GM06990 (cell line): ENCODE measurements at regions not wholly inside any gene's neighbourhood (a gene's known extent, or its start where the extent isn't known, plus 50 kb on each side); places are given as distances from the start of the nearest gene placed in this dataset.
"Not testable (repeated sequence)": the region's sequence is repeated elsewhere in the genome, so short reads cannot be mapped to it uniquely, and the experiment has no call there.

Source experiments
- DNase-seq: peaks from one replicate; pipeline ENCODE4 v3.0.0-alpha.2; 2011; ENCODE audit not compliant: insufficient read length; ENCODE audit errors: extremely low read depth
- H3K27me3 ChIP-seq: replicated peaks from 2 replicates; pipeline ENCODE4 v1.6.0; 2011; ENCODE audit warnings: low read length; ENCODE audit not compliant: control insufficient read depth, insufficient read depth
- H3K36me3 ChIP-seq: 2 replicates; pipeline ENCODE4 v1.5.1; 2011; ENCODE audit warnings: low read length; ENCODE audit not compliant: control insufficient read depth, insufficient read depth
- H3K4me3 ChIP-seq: replicated peaks from 2 replicates; pipeline ENCODE4 v1.5.1; 2011; ENCODE audit warnings: low read depth, mild to moderate bottlenecking, control low read depth, low read length
- CTCF ChIP-seq: IDR thresholded peaks from 2 replicates; pipeline ENCODE4 v1.5.1; 2011; ENCODE audit warnings: low read length, control low read depth, mild to moderate bottlenecking, inconsistent platforms; ENCODE audit not compliant: insufficient read depth, poor library complexity, severe bottlenecking

- Histone ChIP-seq H3K36me3 (no peaks in the 10 kb centered on the region), H3K4me3 (no peak overlapping the region), H3K27me3 (no peaks in the 10 kb centered on the region)
- no peak for TF ChIP-seq CTCF
- DNase-seq: no peak
These were observed 226.6 kb upstream of the ADCY2 start for GRCh38 chr5:7169240-7169878.

- H3K36me3 ChIP-seq, H3K4me3 ChIP-seq, DNase-seq, H3K27me3 ChIP-seq: not testable (repeated sequence)
These were observed 225.2 kb upstream of the ADCY2 start for GRCh38 chr5:7170785-7171184.

- no peak for TF ChIP-seq CTCF
- DNase-seq: no peak
These were observed 216.6 kb upstream of the ADCY2 start for GRCh38 chr5:7179364-7179763.

GRCh38 chr5:7181841-7182240 is 214.1 kb upstream of the ADCY2 start:
- Histone ChIP-seq H3K27me3 (no peaks in the 10 kb centered on the region), H3K4me3 (no peak overlapping the region), H3K36me3 (no peaks in the 10 kb centered on the region)
- no peak for TF ChIP-seq CTCF
- no peak for DNase-seq

More at GRCh38 chr5:7179364-7179763, 216.6 kb upstream of the ADCY2 start:
- H3K36me3 ChIP-seq: no peaks in the 10 kb centered on the region
- H3K27me3 ChIP-seq: no peaks in the 10 kb centered on the region
- no peak overlapping the region for H3K4me3 ChIP-seq

GRCh38 chr5:7185742-7186141 is 210.2 kb upstream of the ADCY2 start:
- H3K4me3 ChIP-seq: no peak overlapping the region
- no peak for DNase-seq
- H3K36me3 ChIP-seq: no peaks in the 10 kb centered on the region
- no peak for TF ChIP-seq CTCF
- no peaks in the 10 kb centered on the region for H3K27me3 ChIP-seq

- Histone ChIP-seq H3K4me3 (no peak overlapping the region), H3K27me3 (no peaks in the 10 kb centered on the region), H3K36me3 (no peaks in the 10 kb centered on the region)
- no peak for TF ChIP-seq CTCF
- no peak for DNase-seq
These were observed 209.1 kb upstream of the ADCY2 start for GRCh38 chr5:7186818-7187217.
